ENCODE measurements at regions not wholly inside any gene's neighbourhood (a gene's known extent, or its start where the extent isn't known, plus 50 kb on each side); places are given as distances from the start of the nearest gene placed in this dataset.

GRCh38 chr3:178086144-178086825 lies 450.0 kb upstream of the KCNMB2 start:
- WGBS (ENCODE audit: insufficient coverage) = 81% methylated on average over 3 of the region's 6 CpGs
- ChIA-PET CTCF (no interaction called here), POLR2A (no interaction called here)
- Histone ChIP-seq H3K9me3 (no peaks in the 10 kb centered on the region), H3K4me1 (ENCODE audit: control insufficient read depth in 1 of 2, extremely low read depth in 1 of 2, insufficient read depth in 2 of 2, low read length in 2 of 2) (peaks cover 5 to 41% of the 10 kb centered on the region in 2 experiments), H3K4me3 (ENCODE audit: control insufficient read depth in 1 of 2, extremely low read depth in 1 of 2, low read length in 1 of 2) (no peak overlapping the region), H3K27me3 (replicated peaks in 1 of 2; ENCODE audit: control insufficient read depth in 2 of 2, extremely low read depth in 1 of 2, insufficient read depth in 2 of 2, low read length in 1 of 2) (no peaks in the 10 kb centered on the region), H3K36me3 (ENCODE audit: control insufficient read depth in 2 of 2, extremely low read depth in 1 of 2, insufficient read depth in 1 of 2, low read length in 1 of 2) (no peaks in the 10 kb centered on the region), H3K27ac (ENCODE audit: low read length) (no peak overlapping the region)
- H3K36me3 Mint-ChIP-seq = no peaks in the 10 kb centered on the region
- H3K4me3 Mint-ChIP-seq = peak overlapping the region in 1 of 3 donors; percentile 46
- no peak for DNase-seq
- H3K27me3 Mint-ChIP-seq = no peaks in the 10 kb centered on the region
- ATAC-seq (replicated peaks in 1 of 4) = no peak
- H3K9me3 Mint-ChIP-seq = no peaks in the 10 kb centered on the region
- no peak overlapping the region for H3K27ac Mint-ChIP-seq
- H3K4me1 Mint-ChIP-seq = peaks cover 34 to 41% (median 35%) of the 10 kb centered on the region in 3 donors

- no peak overlapping the region for H3K27ac Mint-ChIP-seq
- Histone ChIP-seq H3K27me3 (replicated peaks in 1 of 2; ENCODE audit: control insufficient read depth in 2 of 2, extremely low read depth in 1 of 2, insufficient read depth in 2 of 2, low read length in 1 of 2) (no peaks in the 10 kb centered on the region), H3K27ac (ENCODE audit: low read length) (no peak overlapping the region), H3K4me1 (ENCODE audit: control insufficient read depth in 1 of 2, extremely low read depth in 1 of 2, insufficient read depth in 2 of 2, low read length in 2 of 2) (peaks cover 5 to 39% of the 10 kb centered on the region in 2 experiments), H3K9me3 (no peaks in the 10 kb centered on the region), H3K36me3 (ENCODE audit: control insufficient read depth in 2 of 2, extremely low read depth in 1 of 2, insufficient read depth in 1 of 2, low read length in 1 of 2) (no peaks in the 10 kb centered on the region), H3K4me3 (ENCODE audit: control insufficient read depth in 1 of 2, extremely low read depth in 1 of 2, low read length in 1 of 2) (no peak overlapping the region)
- DNase-seq = no peak
- no peaks in the 10 kb centered on the region for H3K27me3 Mint-ChIP-seq
- H3K4me1 Mint-ChIP-seq = peaks cover 34 to 40% (median 35%) of the 10 kb centered on the region in 3 donors
- CTCF ChIA-PET = no interaction called here
- POLR2A ChIA-PET = no interaction called here
- ATAC-seq (replicated peaks in 1 of 4) = no peak
- H3K36me3 Mint-ChIP-seq = no peaks in the 10 kb centered on the region
- H3K4me3 Mint-ChIP-seq = no peak overlapping the region
- H3K9me3 Mint-ChIP-seq = peaks cover 0 to 8% (median 6%) of the 10 kb centered on the region in 3 donors
Observed at GRCh38 chr3:178087376-178087775, 448.9 kb upstream of the KCNMB2 start.

DNA sequence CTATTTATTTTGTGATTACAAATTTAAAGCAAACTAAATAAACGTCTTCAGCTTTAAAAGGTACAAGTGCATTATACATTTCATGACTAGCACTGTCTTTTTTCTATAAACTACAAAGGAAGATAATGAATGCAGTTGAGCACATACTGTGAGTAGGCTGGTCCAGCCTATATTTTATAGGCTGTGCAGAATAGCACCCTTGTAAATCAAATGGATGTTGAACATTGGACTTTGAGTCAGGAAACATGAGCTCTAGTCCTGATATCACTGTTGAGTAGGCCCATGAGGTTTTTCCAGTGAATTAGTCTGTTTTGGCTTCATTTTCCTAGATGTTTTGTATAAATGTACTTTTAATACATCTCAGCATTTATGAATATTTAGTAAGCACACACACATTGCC lies 447.3 kb upstream of the KCNMB2 start:
- H3K27me3 ChIP-seq (replicated peaks in 1 of 2; ENCODE audit: control insufficient read depth in 2 of 2, extremely low read depth in 1 of 2, insufficient read depth in 2 of 2, low read length in 1 of 2) = no peaks in the 10 kb centered on the region
- no peaks in the 10 kb centered on the region for H3K27me3 Mint-ChIP-seq

DNA sequence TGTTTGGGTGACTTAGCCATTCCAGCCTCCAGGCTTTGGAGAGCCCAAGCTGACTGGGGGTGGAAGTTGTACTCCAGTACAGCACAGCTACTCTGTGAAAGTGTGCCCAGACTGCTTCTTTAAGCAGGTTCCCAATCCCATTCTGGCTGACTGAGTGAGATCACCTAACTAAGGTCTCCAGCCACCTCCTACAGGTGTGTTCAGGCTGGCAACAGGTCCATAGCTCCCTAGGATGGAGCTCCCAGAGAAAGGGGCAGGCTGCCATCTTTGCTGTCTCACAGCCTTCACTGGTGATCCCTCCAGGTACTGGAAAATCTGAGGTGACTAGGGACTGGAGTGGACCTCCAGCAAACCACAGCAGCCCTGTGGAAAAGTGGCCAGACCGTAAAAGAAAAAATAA lies 445.3 kb upstream of the KCNMB2 start:
- Histone ChIP-seq H3K27me3 (replicated peaks in 1 of 2; ENCODE audit: control insufficient read depth in 2 of 2, extremely low read depth in 1 of 2, insufficient read depth in 2 of 2, low read length in 1 of 2) (no peaks in the 10 kb centered on the region), H3K36me3 (ENCODE audit: control insufficient read depth in 2 of 2, extremely low read depth in 1 of 2, insufficient read depth in 1 of 2, low read length in 1 of 2) (no peaks in the 10 kb centered on the region), H3K9me3 (no peaks in the 10 kb centered on the region), H3K27ac (ENCODE audit: low read length) (no peak overlapping the region), H3K4me3 (ENCODE audit: control insufficient read depth in 1 of 2, extremely low read depth in 1 of 2, low read length in 1 of 2) (no peak overlapping the region), H3K4me1 (ENCODE audit: control insufficient read depth in 1 of 2, extremely low read depth in 1 of 2, insufficient read depth in 2 of 2, low read length in 2 of 2) (peaks cover 0 to 8% of the 10 kb centered on the region in 2 experiments)
- POLR2A ChIA-PET = no interaction called here
- WGBS (ENCODE audit: insufficient coverage) = 100% methylated on average over 1 of the region's 1 CpG
- ATAC-seq (replicated peaks in 1 of 4) = no peak
- CTCF ChIA-PET = no interaction called here
- H3K36me3 Mint-ChIP-seq = peaks cover 4% of the 10 kb centered on the region
- H3K4me1 Mint-ChIP-seq = peaks cover 6 to 14% (median 7%) of the 10 kb centered on the region in 3 donors
- no peaks in the 10 kb centered on the region for H3K27me3 Mint-ChIP-seq
- DNase-seq = no peak
- no peak overlapping the region for H3K4me3 Mint-ChIP-seq
- H3K9me3 Mint-ChIP-seq = peaks cover 4 to 26% (median 18%) of the 10 kb centered on the region in 3 donors
- H3K27ac Mint-ChIP-seq = no peak overlapping the region

More for the DNA sequence above, 447.3 kb upstream of the KCNMB2 start:
- Mint-ChIP-seq H3K4me3 (no peak overlapping the region), H3K36me3 (peaks cover 4% of the 10 kb centered on the region), H3K4me1 (peaks cover 25 to 32% (median 26%) of the 10 kb centered on the region in 3 donors), H3K9me3 (peaks cover 4 to 21% (median 18%) of the 10 kb centered on the region in 3 donors), H3K27ac (no peak overlapping the region)
- DNase-seq = no peak
- Histone ChIP-seq H3K9me3 (no peaks in the 10 kb centered on the region), H3K4me3 (ENCODE audit: control insufficient read depth in 1 of 2, extremely low read depth in 1 of 2, low read length in 1 of 2) (no peak overlapping the region), H3K27ac (ENCODE audit: low read length) (no peak overlapping the region), H3K4me1 (ENCODE audit: control insufficient read depth in 1 of 2, extremely low read depth in 1 of 2, insufficient read depth in 2 of 2, low read length in 2 of 2) (peaks cover 5 to 26% of the 10 kb centered on the region in 2 experiments), H3K36me3 (ENCODE audit: control insufficient read depth in 2 of 2, extremely low read depth in 1 of 2, insufficient read depth in 1 of 2, low read length in 1 of 2) (no peaks in the 10 kb centered on the region)
- POLR2A ChIA-PET = interaction anchor here (0.5 to 0.7 kb wide), 3 partner anchors 294 to 1068 kb away, joined by 3 read pairs; no protein-coding TSS in a partner anchor
- no peak for ATAC-seq (replicated peaks in 1 of 4)
- no CpG with 5 or more reads among the region's 1 CpG for WGBS (ENCODE audit: insufficient coverage)
- CTCF ChIA-PET = no interaction called here

- H3K36me3 Mint-ChIP-seq = peaks cover 4% of the 10 kb centered on the region
- Histone ChIP-seq H3K4me3 (ENCODE audit: control insufficient read depth in 1 of 2, extremely low read depth in 1 of 2, low read length in 1 of 2) (no peak overlapping the region), H3K36me3 (ENCODE audit: control insufficient read depth in 2 of 2, extremely low read depth in 1 of 2, insufficient read depth in 1 of 2, low read length in 1 of 2) (no peaks in the 10 kb centered on the region), H3K9me3 (no peaks in the 10 kb centered on the region), H3K27ac (ENCODE audit: low read length) (no peak overlapping the region), H3K4me1 (ENCODE audit: control insufficient read depth in 1 of 2, extremely low read depth in 1 of 2, insufficient read depth in 2 of 2, low read length in 2 of 2) (no peaks in the 10 kb centered on the region), H3K27me3 (replicated peaks in 1 of 2; ENCODE audit: control insufficient read depth in 2 of 2, extremely low read depth in 1 of 2, insufficient read depth in 2 of 2, low read length in 1 of 2) (no peaks in the 10 kb centered on the region)
- no peak for DNase-seq
- no peak for ATAC-seq (replicated peaks in 1 of 4)
- CTCF ChIA-PET = no interaction called here
- no peak overlapping the region for H3K4me3 Mint-ChIP-seq
- H3K4me1 Mint-ChIP-seq = no peaks in the 10 kb centered on the region
- POLR2A ChIA-PET = no interaction called here
- H3K27ac Mint-ChIP-seq = no peak overlapping the region
- H3K9me3 Mint-ChIP-seq = peaks cover 4 to 26% (median 18%) of the 10 kb centered on the region in 3 donors
- H3K27me3 Mint-ChIP-seq = no peaks in the 10 kb centered on the region
- WGBS (ENCODE audit: insufficient coverage) = no CpG with 5 or more reads among the region's 2 CpGs
Observed at GRCh38 chr3:178095522-178095921, 440.7 kb upstream of the KCNMB2 start.

DNA sequence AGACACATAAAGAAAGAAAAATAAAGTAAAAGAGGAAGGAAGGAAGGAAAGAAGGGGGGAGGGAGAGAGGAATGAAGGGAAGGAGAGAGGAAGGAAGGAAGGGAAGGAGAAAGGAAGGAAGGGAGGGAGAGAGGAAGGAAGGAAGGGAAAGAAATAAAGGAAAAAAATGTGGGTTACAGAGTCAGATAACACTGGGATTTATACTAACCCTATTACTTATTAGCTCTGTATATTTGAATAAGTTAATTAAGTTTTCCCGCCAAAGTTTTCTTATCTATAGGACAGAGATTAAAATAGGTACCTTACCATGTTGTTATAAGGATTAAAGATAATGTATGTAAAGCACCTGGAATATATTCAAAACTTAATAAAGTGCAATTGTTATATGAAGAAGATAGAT lies 439.3 kb upstream of the KCNMB2 start:
- Mint-ChIP-seq H3K4me3 (no peak overlapping the region), H3K9me3 (peaks cover 4 to 21% (median 14%) of the 10 kb centered on the region in 3 donors), H3K27ac (no peak overlapping the region), H3K4me1 (no peaks in the 10 kb centered on the region), H3K27me3 (no peaks in the 10 kb centered on the region), H3K36me3 (peaks cover 4% of the 10 kb centered on the region)
- DNase-seq (no peak), ATAC-seq (replicated peaks in 1 of 4) (no peak)
- H3K36me3 ChIP-seq (ENCODE audit: control insufficient read depth in 2 of 2, extremely low read depth in 1 of 2, insufficient read depth in 1 of 2, low read length in 1 of 2) = no peaks in the 10 kb centered on the region
- H3K4me1 ChIP-seq (ENCODE audit: control insufficient read depth in 1 of 2, extremely low read depth in 1 of 2, insufficient read depth in 2 of 2, low read length in 2 of 2) = no peaks in the 10 kb centered on the region
- no peak overlapping the region for H3K4me3 ChIP-seq (ENCODE audit: control insufficient read depth in 1 of 2, extremely low read depth in 1 of 2, low read length in 1 of 2)
- H3K27ac ChIP-seq (ENCODE audit: low read length) = no peak overlapping the region
- no CpG with 5 or more reads among the region's 1 CpG for WGBS (ENCODE audit: insufficient coverage)
- no peaks in the 10 kb centered on the region for H3K27me3 ChIP-seq (replicated peaks in 1 of 2; ENCODE audit: control insufficient read depth in 2 of 2, extremely low read depth in 1 of 2, insufficient read depth in 2 of 2, low read length in 1 of 2)
- no peaks in the 10 kb centered on the region for H3K9me3 ChIP-seq
- ChIA-PET POLR2A (no interaction called here), CTCF (no interaction called here)

DNA sequence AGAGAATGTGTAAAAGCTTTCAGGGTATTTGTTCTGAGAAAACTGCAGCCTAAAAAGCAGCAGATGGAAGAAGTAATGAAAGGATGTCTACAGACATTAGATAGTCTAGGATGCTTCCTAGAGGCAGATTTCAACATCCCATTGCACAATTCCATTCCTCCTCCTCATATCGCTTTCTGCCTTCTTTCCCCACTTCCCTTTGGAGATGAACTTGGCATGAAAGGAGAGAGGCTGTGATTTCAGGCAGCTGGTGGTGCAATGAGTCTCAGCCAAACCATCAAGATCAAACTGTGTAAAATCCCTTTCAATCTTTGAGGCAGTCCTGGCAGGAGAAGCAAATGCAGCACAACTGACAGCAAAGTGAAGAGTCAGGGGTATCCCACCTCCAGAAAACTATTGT lies 438.7 kb upstream of the KCNMB2 start:
- Histone ChIP-seq H3K36me3 (ENCODE audit: control insufficient read depth in 2 of 2, extremely low read depth in 1 of 2, insufficient read depth in 1 of 2, low read length in 1 of 2) (no peaks in the 10 kb centered on the region), H3K9me3 (no peaks in the 10 kb centered on the region), H3K27me3 (replicated peaks in 1 of 2; ENCODE audit: control insufficient read depth in 2 of 2, extremely low read depth in 1 of 2, insufficient read depth in 2 of 2, low read length in 1 of 2) (no peaks in the 10 kb centered on the region), H3K4me3 (ENCODE audit: control insufficient read depth in 1 of 2, extremely low read depth in 1 of 2, low read length in 1 of 2) (no peak overlapping the region), H3K27ac (ENCODE audit: low read length) (no peak overlapping the region), H3K4me1 (ENCODE audit: control insufficient read depth in 1 of 2, extremely low read depth in 1 of 2, insufficient read depth in 2 of 2, low read length in 2 of 2) (no peaks in the 10 kb centered on the region)
- ATAC-seq (replicated peaks in 1 of 4) (no peak), DNase-seq (no peak)
- no CpG with 5 or more reads among the region's 1 CpG for WGBS (ENCODE audit: insufficient coverage)
- Mint-ChIP-seq H3K4me1 (no peaks in the 10 kb centered on the region), H3K27ac (no peak overlapping the region), H3K36me3 (peaks cover 4% of the 10 kb centered on the region), H3K9me3 (peaks cover 4 to 16% (median 10%) of the 10 kb centered on the region in 3 donors), H3K4me3 (no peak overlapping the region), H3K27me3 (no peaks in the 10 kb centered on the region)
- POLR2A ChIA-PET = no interaction called here
- CTCF ChIA-PET = no interaction called here
